HEK293 (cell line): ENCODE measurements at regions not wholly inside any gene's neighbourhood (a gene's known extent, or its start where the extent isn't known, plus 50 kb on each side); places are given as distances from the start of the nearest gene placed in this dataset.

Experiments
- CTCF ChIA-PET: fragments of 350-600 bp; formaldehyde crosslinking; extraction: SDS; loops from one replicate; lab custom pipeline; 2021; ENCODE audit warnings: antibody characterized with exemption; lab: Yijun Ruan, JAX
- POLR2A ChIA-PET: fragments of 300-600 bp; formaldehyde crosslinking; extraction: SDS; loops from one replicate; lab custom pipeline; 2020; ENCODE audit warnings: antibody characterized with exemption, inconsistent platforms; lab: Yijun Ruan, JAX
- H3K27ac ChIP-seq: fragments of 200-500 bp; sonication (Bioruptor generic); 2 replicates; pipeline ENCODE4 v1.5.1; 2014; ENCODE audit warnings: low read depth, low read length, control low read depth, inconsistent platforms; ENCODE audit errors: extremely low read depth
- H3K36me3 ChIP-seq, 2 experiments: fragments of 200-500 bp in 1 of 2; sonication (Bioruptor generic) in 1 of 2; 1 replicate in 1 of 2; 2 replicates in 1 of 2; pipeline ENCODE4 v1.5.1; 2014 to 2017; ENCODE audit warnings: inconsistent platforms in 2 of 2, low read length in 2 of 2; ENCODE audit not compliant: control insufficient read depth in 2 of 2, insufficient read depth in 1 of 2
- H3K4me1 ChIP-seq: fragments of 200-500 bp; sonication (Bioruptor generic); 2 replicates; pipeline ENCODE4 v1.5.1; 2014; ENCODE audit warnings: mild to moderate bottlenecking, low read length, inconsistent platforms; ENCODE audit not compliant: control insufficient read depth, insufficient read depth
- H3K4me3 ChIP-seq: 2 replicates; pipeline ENCODE4 v1.5.1; 2011; ENCODE audit warnings: low read depth, mild to moderate bottlenecking, control low read depth, low read length, moderate library complexity
- H3K9me3 ChIP-seq: fragments of 200-500 bp; sonication (Bioruptor generic); 2 replicates; pipeline ENCODE4 v1.5.1; 2014; ENCODE audit warnings: low read depth, low read length, inconsistent platforms; ENCODE audit not compliant: control insufficient read depth, insufficient read depth
- HOXA7 ChIP-seq: sonication (generic); formaldehyde crosslinking; IDR thresholded peaks from 2 replicates; pipeline ENCODE4 v1.8.1; 2022; ENCODE audit warnings: missing genetic modification reagents, borderline replicate concordance
- KLF1 ChIP-seq: fragments of 450-650 bp; formaldehyde crosslinking; IDR thresholded peaks from 2 replicates; pipeline ENCODE4 v1.5.1; 2016; ENCODE audit warnings: missing biosample characterization, missing genetic modification characterization
- KLF7 ChIP-seq: fragments of 450-650 bp; formaldehyde crosslinking; IDR thresholded peaks from 2 replicates; pipeline ENCODE4 v1.5.1; 2016; ENCODE audit warnings: missing biosample characterization, missing genetic modification characterization, borderline replicate concordance
- MZF1 ChIP-seq: fragments of 450-650 bp; formaldehyde crosslinking; IDR thresholded peaks from 2 replicates; pipeline ENCODE4 v1.5.1; 2017; ENCODE audit warnings: missing biosample characterization, missing genetic modification characterization, borderline replicate concordance
- OVOL3 ChIP-seq: fragments of 450-650 bp; formaldehyde crosslinking; IDR thresholded peaks from 2 replicates; pipeline ENCODE4 v1.5.1; 2016; ENCODE audit warnings: missing biosample characterization, missing genetic modification characterization
- YY2 ChIP-seq: fragments of 450-650 bp; formaldehyde crosslinking; IDR thresholded peaks from 2 replicates; pipeline ENCODE4 v1.5.1; 2016; ENCODE audit warnings: missing biosample characterization, missing genetic modification characterization
- ZBTB1 ChIP-seq: fragments of 450-650 bp; formaldehyde crosslinking; IDR thresholded peaks from 2 replicates; pipeline ENCODE4 v1.5.1; 2016; ENCODE audit warnings: missing biosample characterization, missing genetic modification characterization
- ZFP37 ChIP-seq: fragments of 450-650 bp; formaldehyde crosslinking; IDR thresholded peaks from 2 replicates; pipeline ENCODE4 v1.5.1; 2016; ENCODE audit warnings: missing biosample characterization, missing genetic modification characterization
- ZNF155 ChIP-seq: fragments of 450-650 bp; formaldehyde crosslinking; IDR thresholded peaks from 2 replicates; pipeline ENCODE4 v1.5.1; 2016; ENCODE audit warnings: missing biosample characterization, missing genetic modification characterization
- ZNF157 ChIP-seq: fragments of 450-650 bp; formaldehyde crosslinking; IDR thresholded peaks from 2 replicates; pipeline ENCODE4 v1.5.1; 2016; ENCODE audit warnings: missing biosample characterization, missing genetic modification characterization
- ZNF174 ChIP-seq: fragments of 450-650 bp; formaldehyde crosslinking; IDR thresholded peaks from 2 replicates; pipeline ENCODE4 v1.5.0; 2017; ENCODE audit warnings: missing biosample characterization, mild to moderate bottlenecking, missing genetic modification characterization
- ZNF239 ChIP-seq: fragments of 450-650 bp; formaldehyde crosslinking; IDR thresholded peaks from 2 replicates; pipeline ENCODE4 v1.5.1; 2016; ENCODE audit warnings: missing biosample characterization, missing genetic modification characterization
- ZNF302 ChIP-seq: fragments of 450-650 bp; formaldehyde crosslinking; IDR thresholded peaks from 2 replicates; pipeline ENCODE4 v1.5.1; 2016; ENCODE audit warnings: missing biosample characterization, missing genetic modification characterization, low read depth
- ZNF335 ChIP-seq: fragments of 450-650 bp; formaldehyde crosslinking; conservative IDR thresholded peaks from 2 replicates; pipeline ENCODE4 v1.5.1; 2016; ENCODE audit warnings: missing biosample characterization, missing genetic modification characterization
- ZNF354C ChIP-seq: fragments of 450-650 bp; formaldehyde crosslinking; IDR thresholded peaks from 2 replicates; pipeline ENCODE4 v1.5.1; 2016; ENCODE audit warnings: missing biosample characterization, missing genetic modification characterization, low read depth, borderline replicate concordance
- ZNF426 ChIP-seq: fragments of 450-650 bp; formaldehyde crosslinking; IDR thresholded peaks from 2 replicates; pipeline ENCODE4 v1.5.1; 2017; ENCODE audit warnings: missing biosample characterization, missing genetic modification characterization, mild to moderate bottlenecking, inconsistent platforms, moderate library complexity
- ZNF621 ChIP-seq: fragments of 450-650 bp; formaldehyde crosslinking; IDR thresholded peaks from 2 replicates; pipeline ENCODE4 v1.5.1; 2017; ENCODE audit warnings: missing biosample characterization, missing genetic modification characterization
- ZNF768 ChIP-seq: fragments of 450-650 bp; formaldehyde crosslinking; IDR thresholded peaks from 2 replicates; pipeline ENCODE4 v1.5.1; 2018; ENCODE audit warnings: missing biosample characterization, mild to moderate bottlenecking, missing genetic modification characterization
- ZSCAN30 ChIP-seq: fragments of 450-650 bp; IDR thresholded peaks from 2 replicates; pipeline ENCODE4 v1.5.1; 2018; ENCODE audit warnings: missing biosample characterization, mild to moderate bottlenecking, missing genetic modification characterization, moderate library complexity
- TF ChIP-seq, protein P1 (sequence below): fragments of 450-650 bp; IDR thresholded peaks from 2 replicates; pipeline ENCODE4 v1.5.1; 2018; ENCODE audit warnings: missing biosample characterization, missing genetic modification characterization
- TF ChIP-seq, protein P2 (sequence below): fragments of 450-650 bp; formaldehyde crosslinking; IDR thresholded peaks from 2 replicates; pipeline ENCODE4 v1.5.1; 2016; ENCODE audit warnings: missing biosample characterization, missing genetic modification characterization
- TF ChIP-seq, protein P3 (sequence below): fragments of 450-650 bp; formaldehyde crosslinking; IDR thresholded peaks from 2 replicates; pipeline ENCODE4 v1.5.0; 2017; ENCODE audit warnings: missing biosample characterization, missing genetic modification characterization, borderline replicate concordance
- TF ChIP-seq, protein P4 (sequence below): fragments of 450-650 bp; formaldehyde crosslinking; IDR thresholded peaks from 2 replicates; pipeline ENCODE4 v1.5.1; 2017; ENCODE audit warnings: missing biosample characterization, mild to moderate bottlenecking, missing genetic modification characterization, moderate library complexity

DNA sequence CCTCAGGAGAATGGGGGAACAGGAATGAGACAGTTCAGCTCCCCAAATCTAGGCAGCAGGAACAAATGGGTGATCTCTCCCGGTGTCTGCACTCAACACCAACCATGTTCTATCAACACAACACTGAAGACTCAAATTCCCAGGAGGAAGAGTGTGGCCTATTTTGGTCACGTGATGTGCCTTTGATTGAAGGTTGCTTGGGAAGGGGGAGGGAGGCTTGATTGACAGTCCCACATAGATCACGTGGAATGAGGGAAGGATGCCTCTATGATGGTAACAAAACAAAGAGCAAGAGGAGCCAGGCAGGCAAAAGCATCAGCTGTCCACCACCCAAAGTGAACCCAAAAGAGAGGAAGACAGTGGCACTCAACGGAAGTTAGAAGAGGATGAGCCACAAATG, 364.8 kb downstream of the KIF16B start:
- ChIA-PET POLR2A (no interaction called here), CTCF (interaction anchor here (0.9 kb wide), 1 partner anchor 54 kb away, joined by 3 read pairs; no protein-coding TSS in a partner anchor)

DNA sequence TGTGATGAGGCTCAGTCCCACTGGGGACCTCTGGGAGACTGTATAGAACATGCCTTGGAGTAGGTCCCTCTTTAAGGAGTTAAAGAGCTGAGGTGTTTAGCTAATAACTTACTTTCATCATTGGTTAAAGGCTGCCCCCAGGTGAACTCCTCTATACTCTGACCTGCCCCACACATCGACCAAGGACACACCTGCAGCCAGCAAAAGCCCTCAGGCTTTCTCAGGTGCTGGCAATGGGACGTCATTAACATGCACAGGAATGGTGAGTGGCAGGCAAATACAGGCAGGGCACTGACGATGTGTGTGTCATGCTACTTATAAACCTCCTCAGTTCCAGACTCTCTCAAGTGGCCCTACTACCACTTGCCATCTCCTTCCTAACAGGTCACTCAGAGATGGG, 366.4 kb downstream of the KIF16B start:
- Histone ChIP-seq H3K27ac (no peak overlapping the region), H3K4me3 (no peak overlapping the region), H3K4me1 (no peaks in the 10 kb centered on the region), H3K36me3 (no peaks in the 10 kb centered on the region), H3K9me3 (no peaks in the 10 kb centered on the region)
- ChIA-PET CTCF (interaction anchor here (0.6 to 0.7 kb wide), 2 partner anchors 10 to 532 kb away, joined by 3 to 4 read pairs; no protein-coding TSS in a partner anchor), POLR2A (no interaction called here)
- TF ChIP-seq ZNF621 (tag by site-specific recombination): no peak
- TF ChIP-seq KLF7 (tag by site-specific recombination): no peak
- no peak for TF ChIP-seq ZNF239 (tag by site-specific recombination)
- TF ChIP-seq, protein P1, sequence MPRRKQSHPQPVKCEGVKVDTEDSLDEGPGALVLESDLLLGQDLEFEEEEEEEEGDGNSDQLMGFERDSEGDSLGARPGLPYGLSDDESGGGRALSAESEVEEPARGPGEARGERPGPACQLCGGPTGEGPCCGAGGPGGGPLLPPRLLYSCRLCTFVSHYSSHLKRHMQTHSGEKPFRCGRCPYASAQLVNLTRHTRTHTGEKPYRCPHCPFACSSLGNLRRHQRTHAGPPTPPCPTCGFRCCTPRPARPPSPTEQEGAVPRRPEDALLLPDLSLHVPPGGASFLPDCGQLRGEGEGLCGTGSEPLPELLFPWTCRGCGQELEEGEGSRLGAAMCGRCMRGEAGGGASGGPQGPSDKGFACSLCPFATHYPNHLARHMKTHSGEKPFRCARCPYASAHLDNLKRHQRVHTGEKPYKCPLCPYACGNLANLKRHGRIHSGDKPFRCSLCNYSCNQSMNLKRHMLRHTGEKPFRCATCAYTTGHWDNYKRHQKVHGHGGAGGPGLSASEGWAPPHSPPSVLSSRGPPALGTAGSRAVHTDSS (tag by site-specific recombination): no peak
- no peak for TF ChIP-seq KLF1
- TF ChIP-seq ZNF768: no peak
- no peak for TF ChIP-seq ZSCAN30
- TF ChIP-seq, protein P2, sequence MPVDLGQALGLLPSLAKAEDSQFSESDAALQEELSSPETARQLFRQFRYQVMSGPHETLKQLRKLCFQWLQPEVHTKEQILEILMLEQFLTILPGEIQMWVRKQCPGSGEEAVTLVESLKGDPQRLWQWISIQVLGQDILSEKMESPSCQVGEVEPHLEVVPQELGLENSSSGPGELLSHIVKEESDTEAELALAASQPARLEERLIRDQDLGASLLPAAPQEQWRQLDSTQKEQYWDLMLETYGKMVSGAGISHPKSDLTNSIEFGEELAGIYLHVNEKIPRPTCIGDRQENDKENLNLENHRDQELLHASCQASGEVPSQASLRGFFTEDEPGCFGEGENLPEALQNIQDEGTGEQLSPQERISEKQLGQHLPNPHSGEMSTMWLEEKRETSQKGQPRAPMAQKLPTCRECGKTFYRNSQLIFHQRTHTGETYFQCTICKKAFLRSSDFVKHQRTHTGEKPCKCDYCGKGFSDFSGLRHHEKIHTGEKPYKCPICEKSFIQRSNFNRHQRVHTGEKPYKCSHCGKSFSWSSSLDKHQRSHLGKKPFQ: no peak

More for the DNA sequence above, 364.8 kb downstream of the KIF16B start:
- Histone ChIP-seq H3K4me3 (no peak overlapping the region), H3K27ac (no peak overlapping the region), H3K4me1 (no peaks in the 10 kb centered on the region), H3K36me3 (no peaks in the 10 kb centered on the region)
- TF ChIP-seq YY2: no peak
- no peak for TF ChIP-seq ZNF426 (tag by site-specific recombination)
- no peak for TF ChIP-seq ZNF157
- no peak for TF ChIP-seq ZNF155 (tag by site-specific recombination)
- TF ChIP-seq, protein P3, sequence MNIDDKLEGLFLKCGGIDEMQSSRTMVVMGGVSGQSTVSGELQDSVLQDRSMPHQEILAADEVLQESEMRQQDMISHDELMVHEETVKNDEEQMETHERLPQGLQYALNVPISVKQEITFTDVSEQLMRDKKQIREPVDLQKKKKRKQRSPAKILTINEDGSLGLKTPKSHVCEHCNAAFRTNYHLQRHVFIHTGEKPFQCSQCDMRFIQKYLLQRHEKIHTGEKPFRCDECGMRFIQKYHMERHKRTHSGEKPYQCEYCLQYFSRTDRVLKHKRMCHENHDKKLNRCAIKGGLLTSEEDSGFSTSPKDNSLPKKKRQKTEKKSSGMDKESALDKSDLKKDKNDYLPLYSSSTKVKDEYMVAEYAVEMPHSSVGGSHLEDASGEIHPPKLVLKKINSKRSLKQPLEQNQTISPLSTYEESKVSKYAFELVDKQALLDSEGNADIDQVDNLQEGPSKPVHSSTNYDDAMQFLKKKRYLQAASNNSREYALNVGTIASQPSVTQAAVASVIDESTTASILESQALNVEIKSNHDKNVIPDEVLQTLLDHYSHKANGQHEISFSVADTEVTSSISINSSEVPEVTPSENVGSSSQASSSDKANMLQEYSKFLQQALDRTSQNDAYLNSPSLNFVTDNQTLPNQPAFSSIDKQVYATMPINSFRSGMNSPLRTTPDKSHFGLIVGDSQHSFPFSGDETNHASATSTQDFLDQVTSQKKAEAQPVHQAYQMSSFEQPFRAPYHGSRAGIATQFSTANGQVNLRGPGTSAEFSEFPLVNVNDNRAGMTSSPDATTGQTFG (tag by site-specific recombination): no peak
- TF ChIP-seq, all 188 proteins: peak for 0
- H3K9me3 ChIP-seq: no peaks in the 10 kb centered on the region

DNA sequence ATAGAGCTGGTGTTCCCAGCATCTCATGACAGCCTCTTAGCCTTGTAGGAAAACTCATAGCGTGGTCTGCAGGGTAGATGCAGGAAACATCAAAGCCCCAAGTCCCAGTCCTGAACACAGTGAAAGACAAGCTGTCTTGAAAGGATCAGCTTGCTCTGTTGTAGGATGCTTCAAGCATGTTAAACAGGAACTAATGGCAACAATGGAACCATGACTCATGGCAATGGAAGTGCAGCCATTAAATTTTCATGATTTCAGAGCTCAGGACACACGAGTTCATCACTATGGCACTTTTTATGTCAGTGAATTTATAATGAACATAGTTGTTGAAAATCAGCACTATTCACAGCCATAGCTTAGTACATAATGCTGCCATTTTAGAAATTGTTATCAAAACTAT, 367.7 kb downstream of the KIF16B start:
- POLR2A ChIA-PET: no interaction called here
- Histone ChIP-seq H3K4me1 (no peaks in the 10 kb centered on the region), H3K27ac (no peak overlapping the region), H3K4me3 (no peak overlapping the region)
- CTCF ChIA-PET: no interaction called here
- TF ChIP-seq HOXA7 (CRISPR knock-in tag): no peak
- TF ChIP-seq ZFP37: no peak
- no peak for TF ChIP-seq OVOL3 (tag by site-specific recombination)
- no peak for TF ChIP-seq ZNF174 (tag by site-specific recombination)
- no peak for TF ChIP-seq ZNF354C
- TF ChIP-seq, protein P4, sequence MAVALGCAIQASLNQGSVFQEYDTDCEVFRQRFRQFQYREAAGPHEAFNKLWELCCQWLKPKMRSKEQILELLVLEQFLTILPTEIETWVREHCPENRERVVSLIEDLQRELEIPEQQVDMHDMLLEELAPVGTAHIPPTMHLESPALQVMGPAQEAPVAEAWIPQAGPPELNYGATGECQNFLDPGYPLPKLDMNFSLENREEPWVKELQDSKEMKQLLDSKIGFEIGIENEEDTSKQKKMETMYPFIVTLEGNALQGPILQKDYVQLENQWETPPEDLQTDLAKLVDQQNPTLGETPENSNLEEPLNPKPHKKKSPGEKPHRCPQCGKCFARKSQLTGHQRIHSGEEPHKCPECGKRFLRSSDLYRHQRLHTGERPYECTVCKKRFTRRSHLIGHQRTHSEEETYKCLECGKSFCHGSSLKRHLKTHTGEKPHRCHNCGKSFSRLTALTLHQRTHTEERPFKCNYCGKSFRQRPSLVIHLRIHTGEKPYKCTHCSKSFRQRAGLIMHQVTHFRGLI (tag by site-specific recombination): no peak
- TF ChIP-seq ZNF302 (tag by site-specific recombination): no peak
- TF ChIP-seq MZF1 (tag by site-specific recombination): no peak
- no peak for TF ChIP-seq ZBTB1
- TF ChIP-seq ZNF335 (tag by site-specific recombination): no peak
- TF ChIP-seq, all 188 proteins: peak for 0
- Histone ChIP-seq H3K36me3 (no peaks in the 10 kb centered on the region), H3K9me3 (no peaks in the 10 kb centered on the region)
